Esophagus muscularis mucosa (tissue), 3 donors: ENCODE measurements at regions not wholly inside any gene's neighbourhood (a gene's known extent, or its start where the extent isn't known, plus 50 kb on each side); places are given as distances from the start of the nearest gene placed in this dataset.

Source experiments
- POLR2AphosphoS5 ChIP-seq, 2 donors: sonication (generic); formaldehyde crosslinking; IDR thresholded peaks; one replicate each; pipeline ENCODE4 v1.6.1; 2017; ENCODE audit warnings: antibody characterized with exemption in 2 of 2
- TF ChIP-seq, protein P1 (sequence below), 3 experiments: fragments of 200-600 bp in 2 of 3; fragments of 450-650 bp in 1 of 3; sonication (generic) in 2 of 3; IDR thresholded peaks; one replicate each; pipeline ENCODE4 v1.5.1; 2017 to 2019; ENCODE audit warnings: antibody characterized with exemption in 3 of 3, mild to moderate bottlenecking in 2 of 3, moderate library complexity in 1 of 3

DNA sequence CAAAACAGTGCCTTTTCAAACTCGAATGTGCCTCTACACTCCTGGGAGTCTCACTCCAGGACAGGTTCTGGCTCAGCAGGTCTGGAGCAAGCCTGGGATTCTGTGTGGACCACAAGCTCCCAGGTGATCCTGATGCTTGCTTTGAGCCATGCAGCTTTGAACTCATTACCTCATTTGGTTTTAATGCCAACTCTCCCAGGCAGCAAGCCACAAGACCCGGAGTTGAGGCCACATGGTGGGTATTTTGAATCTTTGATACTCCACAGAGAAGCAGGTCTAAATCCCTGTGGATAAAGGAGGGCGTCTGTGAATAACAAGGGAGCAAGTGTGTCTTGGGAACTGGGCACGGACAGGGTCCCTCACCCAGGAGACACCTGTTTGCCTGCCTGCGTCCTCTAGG, 205.4 kb upstream of the CST7 start:
- TF ChIP-seq POLR2AphosphoS5 (IDR thresholded peaks at IDR 0.05), result no peak
- TF ChIP-seq, protein P1, sequence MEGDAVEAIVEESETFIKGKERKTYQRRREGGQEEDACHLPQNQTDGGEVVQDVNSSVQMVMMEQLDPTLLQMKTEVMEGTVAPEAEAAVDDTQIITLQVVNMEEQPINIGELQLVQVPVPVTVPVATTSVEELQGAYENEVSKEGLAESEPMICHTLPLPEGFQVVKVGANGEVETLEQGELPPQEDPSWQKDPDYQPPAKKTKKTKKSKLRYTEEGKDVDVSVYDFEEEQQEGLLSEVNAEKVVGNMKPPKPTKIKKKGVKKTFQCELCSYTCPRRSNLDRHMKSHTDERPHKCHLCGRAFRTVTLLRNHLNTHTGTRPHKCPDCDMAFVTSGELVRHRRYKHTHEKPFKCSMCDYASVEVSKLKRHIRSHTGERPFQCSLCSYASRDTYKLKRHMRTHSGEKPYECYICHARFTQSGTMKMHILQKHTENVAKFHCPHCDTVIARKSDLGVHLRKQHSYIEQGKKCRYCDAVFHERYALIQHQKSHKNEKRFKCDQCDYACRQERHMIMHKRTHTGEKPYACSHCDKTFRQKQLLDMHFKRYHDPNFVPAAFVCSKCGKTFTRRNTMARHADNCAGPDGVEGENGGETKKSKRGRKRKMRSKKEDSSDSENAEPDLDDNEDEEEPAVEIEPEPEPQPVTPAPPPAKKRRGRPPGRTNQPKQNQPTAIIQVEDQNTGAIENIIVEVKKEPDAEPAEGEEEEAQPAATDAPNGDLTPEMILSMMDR (IDR thresholded peaks at IDR 0.05), result no peak
